ENCODE measurements at regions not wholly inside any gene's neighbourhood (a gene's known extent, or its start where the extent isn't known, plus 50 kb on each side); places are given as distances from the start of the nearest gene placed in this dataset.

DNA sequence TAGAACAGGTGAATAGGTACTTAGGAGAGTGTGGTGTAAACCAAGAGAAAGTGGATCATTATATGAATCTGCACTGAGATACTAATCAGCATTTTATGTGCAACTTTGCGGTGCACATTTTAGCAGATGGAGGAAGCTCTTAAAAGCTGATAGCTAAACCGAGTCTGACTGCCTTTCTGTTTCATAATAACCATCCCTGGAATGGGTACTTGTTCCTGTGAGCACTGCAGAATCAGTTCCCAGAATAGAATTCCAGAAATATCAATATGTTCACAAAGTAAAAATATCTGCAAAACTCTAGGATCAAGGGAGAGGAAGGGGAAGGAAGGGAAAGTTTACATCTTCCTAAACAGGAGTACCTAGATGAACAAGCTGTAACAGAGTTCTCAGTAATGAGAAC is 432.2 kb upstream of the HNRNPA3 start:
- TF ChIP-seq EZH2phosphoT487 (IDR thresholded peaks at IDR 0.05; ENCODE audit: borderline replicate concordance, low read length) = no peak
- TF ChIP-seq, protein P1, sequence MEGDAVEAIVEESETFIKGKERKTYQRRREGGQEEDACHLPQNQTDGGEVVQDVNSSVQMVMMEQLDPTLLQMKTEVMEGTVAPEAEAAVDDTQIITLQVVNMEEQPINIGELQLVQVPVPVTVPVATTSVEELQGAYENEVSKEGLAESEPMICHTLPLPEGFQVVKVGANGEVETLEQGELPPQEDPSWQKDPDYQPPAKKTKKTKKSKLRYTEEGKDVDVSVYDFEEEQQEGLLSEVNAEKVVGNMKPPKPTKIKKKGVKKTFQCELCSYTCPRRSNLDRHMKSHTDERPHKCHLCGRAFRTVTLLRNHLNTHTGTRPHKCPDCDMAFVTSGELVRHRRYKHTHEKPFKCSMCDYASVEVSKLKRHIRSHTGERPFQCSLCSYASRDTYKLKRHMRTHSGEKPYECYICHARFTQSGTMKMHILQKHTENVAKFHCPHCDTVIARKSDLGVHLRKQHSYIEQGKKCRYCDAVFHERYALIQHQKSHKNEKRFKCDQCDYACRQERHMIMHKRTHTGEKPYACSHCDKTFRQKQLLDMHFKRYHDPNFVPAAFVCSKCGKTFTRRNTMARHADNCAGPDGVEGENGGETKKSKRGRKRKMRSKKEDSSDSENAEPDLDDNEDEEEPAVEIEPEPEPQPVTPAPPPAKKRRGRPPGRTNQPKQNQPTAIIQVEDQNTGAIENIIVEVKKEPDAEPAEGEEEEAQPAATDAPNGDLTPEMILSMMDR (conservative IDR thresholded peaks at IDR 0.05; ENCODE audit: low read depth, low read length) = no peak
- TF ChIP-seq EZH2 (IDR thresholded peaks at IDR 0.05; ENCODE audit: low read length, unreplicated experiment) = no peak
